GM19468 (cell line): ENCODE measurements at regions not wholly inside any gene's neighbourhood (a gene's known extent, or its start where the extent isn't known, plus 50 kb on each side); places are given as distances from the start of the nearest gene placed in this dataset.

Source experiments
- ATAC-seq: cut with Tn5 transposase; IDR thresholded peaks from one replicate; pipeline ENCODE4 v1.9.1; 2021; ENCODE audit warnings: mild to moderate bottlenecking, moderate library complexity, moderate number of reproducible peaks; ENCODE audit not compliant: unreplicated experiment; ENCODE audit errors: extremely low read depth

DNA sequence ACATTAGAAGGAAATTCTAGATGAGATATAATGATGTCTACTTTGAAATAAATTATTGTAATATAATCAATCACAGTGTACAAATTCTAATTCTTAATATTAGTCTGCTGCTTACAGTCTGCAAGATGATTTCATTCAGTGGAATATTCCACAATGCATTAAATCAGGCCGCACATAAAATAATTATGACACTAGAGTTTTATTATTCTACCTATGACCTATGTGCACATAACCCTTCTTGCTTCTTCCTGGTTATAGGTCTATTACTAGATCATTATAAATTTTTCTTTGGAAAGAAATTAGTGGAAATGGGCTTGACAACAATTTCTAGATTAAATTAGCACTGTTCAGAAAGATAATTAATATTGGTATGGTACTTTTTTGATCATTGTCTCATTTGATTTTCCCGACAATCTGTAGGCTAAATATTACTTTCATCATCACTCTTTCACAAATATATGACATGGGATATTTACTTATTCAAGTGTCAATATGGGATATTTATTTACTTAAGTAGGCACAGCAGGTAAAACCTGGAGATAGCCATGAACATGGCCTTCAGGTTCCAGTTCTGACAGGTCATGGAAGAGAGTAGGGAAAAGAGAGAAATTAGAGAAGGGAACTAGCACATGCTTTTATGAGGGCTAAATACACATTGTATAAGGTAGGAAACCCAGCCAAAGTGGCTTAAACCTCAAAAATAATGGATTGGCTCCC is 476.4 kb downstream of the TOX3 start:
- no peak for ATAC-seq

DNA sequence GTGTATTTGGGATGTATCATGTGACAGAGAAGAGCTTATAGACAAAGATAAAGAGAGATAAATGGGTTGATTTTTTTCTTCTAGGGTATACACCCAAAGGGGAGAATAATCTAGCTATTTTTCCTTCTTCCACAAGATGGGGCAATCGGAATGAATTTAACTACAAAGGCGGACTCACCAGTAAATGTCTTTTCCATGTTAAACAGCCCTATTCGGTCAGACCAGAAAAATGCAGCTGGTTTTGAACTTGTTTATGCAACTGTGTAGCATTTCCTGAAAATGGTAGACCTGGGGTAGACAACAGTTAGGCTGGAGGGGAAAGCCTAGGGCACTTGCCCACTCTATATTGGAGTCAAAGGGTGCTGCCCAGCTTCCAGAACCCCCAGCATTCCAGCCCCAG is 477.1 kb downstream of the TOX3 start:
- no peak for ATAC-seq

DNA sequence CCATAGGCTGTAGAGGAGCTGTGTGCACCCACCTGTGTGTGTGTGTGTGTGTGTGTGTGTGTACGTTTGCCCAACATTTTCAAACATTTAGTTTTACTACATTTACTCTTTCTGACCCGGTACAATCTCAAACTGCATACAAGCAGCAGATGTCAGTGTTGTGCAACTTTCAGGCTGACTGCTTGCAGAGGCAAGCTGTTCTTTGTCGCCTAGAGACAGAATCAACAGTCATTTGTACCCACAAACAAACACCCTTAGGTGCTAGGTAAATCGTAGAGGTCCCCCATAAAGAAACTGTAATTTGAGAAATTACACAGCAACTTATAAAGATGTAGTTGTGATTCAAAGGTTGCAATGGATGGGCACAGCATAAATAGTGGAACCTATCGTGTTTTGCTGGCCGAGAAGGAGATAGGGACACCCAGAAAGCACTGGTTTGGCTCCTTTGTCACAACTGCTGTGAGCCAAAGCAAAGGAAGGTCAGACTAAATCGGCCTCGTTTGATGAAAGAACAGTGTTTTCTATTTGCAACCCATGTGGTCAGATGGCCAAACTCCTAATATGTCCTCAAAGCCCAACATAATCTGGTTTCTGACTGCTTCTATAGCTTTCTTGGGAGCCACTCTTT is 478.4 kb downstream of the TOX3 start:
- no peak for ATAC-seq

DNA sequence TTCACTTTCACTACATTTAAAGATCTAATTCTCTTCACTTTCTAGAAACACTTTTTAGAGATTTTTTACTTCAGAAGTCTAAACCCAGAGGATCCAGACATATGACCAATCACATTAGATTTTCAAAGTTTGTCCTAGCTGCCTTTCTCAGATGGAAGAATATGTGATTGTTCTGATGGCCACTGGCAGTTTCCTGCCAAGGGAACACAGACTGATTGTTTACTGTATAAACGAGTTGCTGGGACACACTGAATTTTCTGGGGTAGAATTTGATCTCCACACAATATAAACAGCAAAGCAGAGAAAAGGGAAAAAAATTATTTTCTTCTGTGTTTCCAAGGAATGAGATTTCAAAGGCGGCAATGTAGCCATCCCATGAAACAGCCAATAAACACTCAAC is 480.0 kb downstream of the TOX3 start:
- no peak for ATAC-seq

DNA sequence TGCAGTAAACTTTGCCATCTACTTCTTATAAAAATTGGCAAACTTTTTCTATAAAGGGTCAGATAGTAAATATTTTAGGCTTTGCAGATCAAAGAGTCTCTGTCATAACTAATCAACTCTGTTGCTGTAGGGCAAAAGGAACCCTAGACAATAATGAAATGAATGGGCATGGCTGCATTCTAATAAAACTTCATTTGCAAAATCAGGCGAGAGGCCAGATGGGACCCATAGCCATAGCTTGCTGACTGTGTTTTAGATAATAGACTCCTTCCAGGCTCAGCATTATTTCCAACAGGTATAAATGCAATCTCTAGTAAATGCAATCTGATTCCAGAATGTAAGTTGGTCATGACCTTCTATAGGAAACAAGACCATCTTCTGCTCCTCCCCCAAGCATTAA is 490.7 kb downstream of the TOX3 start:
- ATAC-seq, result no peak

DNA sequence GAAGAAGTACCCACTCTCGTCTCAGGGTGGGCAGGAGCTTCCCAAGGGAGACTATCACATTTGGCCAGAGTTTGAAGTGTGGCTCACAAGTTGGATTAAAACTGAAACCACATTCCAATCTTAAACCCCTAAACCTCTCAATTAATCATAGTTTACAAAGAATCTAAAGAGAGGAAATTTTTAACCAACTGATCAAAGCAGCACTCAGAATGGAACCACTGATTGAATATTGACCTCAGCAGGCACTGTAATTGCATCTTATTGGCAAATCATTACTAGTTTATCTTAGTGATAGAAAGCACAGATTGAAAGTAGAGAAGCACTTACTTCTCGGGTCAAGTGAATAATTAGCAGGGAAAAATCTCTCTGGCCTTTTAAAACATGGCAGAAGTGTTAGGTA is 491.6 kb downstream of the TOX3 start:
- ATAC-seq, result no peak

DNA sequence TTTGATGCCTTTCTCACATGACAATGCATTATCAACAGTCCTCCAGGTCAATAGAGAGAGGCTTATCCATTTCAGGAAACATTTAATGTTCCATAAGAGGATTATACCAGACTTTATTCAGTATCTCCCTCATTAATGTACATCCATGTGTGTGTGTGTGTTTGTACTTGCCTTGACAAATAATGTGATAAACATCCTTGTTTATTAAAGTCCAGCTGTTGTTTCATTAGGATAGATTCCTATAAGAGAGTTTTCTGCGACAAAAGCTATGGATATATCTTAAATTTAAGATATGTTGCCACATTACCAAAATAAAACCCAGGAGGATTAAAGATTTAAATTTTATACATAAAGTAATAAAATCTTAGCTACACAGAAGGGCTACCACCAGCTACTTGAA is 492.6 kb downstream of the TOX3 start:
- ATAC-seq, result no peak

DNA sequence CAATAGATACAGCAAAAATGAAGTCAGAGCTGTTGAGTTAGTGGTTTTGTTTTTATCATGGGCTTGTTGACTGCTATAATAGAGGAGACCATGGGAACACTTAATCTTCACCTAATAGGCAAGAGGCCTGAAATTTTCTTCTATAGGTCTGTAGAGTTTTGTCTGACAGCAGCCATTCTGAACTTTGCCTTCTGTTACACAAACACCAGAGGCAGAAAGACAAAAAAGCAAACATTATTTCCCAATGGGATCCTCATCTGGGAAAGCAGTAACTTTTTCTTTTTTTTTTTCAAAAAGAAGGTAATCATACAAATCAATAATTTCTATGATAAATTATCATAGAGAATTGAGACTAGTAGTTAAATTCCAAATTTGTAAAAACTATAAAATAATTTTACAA is 494.1 kb downstream of the TOX3 start:
- ATAC-seq, result no peak

DNA sequence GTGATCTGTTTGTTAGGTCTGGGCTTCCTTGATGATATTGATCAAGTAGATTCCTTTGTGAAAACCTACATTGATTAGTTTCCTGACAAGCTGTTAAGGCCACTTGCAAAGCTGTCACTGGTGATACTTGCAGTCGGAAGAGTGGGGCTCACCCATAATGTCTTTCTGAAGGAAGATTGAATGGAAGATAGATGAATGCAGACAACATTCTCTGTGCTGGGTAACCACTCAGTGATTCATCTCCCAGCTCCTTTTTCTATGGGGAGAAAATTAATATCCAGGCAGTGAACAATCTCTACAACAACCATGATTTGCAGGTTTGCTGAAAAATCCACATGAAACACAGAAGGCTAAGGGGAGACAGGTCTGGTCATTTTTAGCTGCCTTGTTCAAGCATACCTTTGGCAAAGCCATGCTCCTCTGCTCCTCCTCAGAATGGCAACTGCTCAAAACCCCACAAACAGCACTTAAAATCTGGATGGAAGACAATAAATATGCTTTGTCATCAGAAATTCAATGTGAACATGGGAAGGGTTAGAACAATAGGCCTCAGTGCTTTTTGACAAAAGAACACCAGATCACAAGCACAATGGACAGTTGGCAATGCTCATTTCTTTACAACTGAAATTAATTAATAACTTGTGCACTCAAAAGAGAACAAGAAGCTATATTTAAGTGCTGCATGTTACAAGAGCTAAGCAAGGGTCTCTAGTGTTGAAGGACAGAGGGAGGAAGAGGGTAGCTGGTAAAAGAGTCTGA is 495.4 kb downstream of the TOX3 start:
- ATAC-seq, result no peak

DNA sequence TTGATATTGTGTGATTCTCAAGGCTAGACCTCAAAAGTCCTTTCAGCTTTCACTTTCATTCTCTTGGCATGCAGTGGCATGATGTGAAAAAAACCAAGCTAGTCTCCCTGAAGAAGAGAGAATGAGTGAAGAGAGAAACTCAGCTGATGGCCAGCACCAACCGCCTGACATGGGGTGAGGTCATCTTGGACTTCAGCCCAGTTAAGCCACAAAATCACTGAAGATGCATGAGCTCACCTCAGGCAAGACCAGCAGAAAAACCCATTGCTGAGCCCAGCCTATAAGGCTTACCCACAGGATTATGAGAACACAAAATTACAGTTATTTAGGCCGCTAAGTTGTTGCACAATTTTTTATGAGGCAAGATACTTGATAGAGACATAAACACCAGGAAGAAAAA is 496.5 kb downstream of the TOX3 start:
- no peak for ATAC-seq

DNA sequence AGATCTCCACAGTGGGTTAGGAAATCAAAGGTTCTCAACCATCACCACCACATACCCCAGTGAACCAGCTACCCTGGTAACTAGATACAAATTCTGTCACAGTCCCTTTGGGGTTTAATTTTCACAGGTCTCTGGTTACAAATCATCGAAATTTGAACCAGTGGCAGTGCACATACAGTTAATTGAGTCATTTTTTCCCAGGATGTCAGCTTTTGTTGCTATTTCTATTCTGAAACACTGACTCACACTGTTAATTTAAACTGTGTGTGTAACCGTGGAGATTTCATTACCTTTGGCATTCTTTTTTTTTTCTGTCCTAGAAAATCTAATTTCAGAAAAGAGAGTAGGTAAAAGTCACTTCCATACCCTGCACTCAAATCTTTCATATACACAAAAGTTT is 511.5 kb downstream of the TOX3 start:
- no peak for ATAC-seq

DNA sequence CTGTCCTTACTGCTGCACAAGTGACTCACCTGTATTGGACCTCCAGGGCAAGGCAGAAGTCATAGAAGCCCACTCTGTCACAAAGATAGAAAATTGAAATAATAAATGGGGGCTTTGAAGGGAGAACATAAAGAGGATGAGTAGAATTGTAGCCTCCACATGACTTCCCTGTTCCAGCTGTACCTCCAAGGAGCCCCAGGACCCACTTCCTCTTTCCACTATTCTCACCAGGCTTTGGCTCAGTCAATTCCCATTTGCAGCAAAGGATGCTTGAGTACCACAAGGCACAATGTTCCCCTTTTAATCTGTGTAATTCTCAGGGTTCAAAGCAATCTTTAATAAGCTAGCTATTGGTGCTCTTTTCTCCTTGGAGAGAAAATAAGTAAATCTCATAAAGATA is 512.1 kb downstream of the TOX3 start:
- no peak for ATAC-seq

DNA sequence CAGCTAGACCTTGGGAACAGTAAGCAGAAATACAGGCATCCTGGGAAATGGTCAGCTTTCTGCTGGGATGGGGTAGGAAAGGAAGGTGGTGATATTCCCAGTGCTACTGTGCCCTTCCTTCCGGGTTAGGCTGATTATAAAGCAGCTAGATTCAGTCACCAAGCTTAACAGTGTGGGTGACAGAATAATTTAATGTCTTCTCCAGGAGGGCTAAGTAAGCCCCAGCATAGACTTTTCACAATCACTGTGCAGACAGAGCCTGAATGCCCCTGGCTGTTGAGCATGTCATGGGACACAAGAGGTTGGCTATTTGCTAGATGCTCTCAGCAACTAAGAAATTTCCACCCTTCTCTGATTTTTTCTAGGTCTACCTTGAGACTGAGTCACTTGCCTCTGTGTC is 513.0 kb downstream of the TOX3 start:
- no peak for ATAC-seq

DNA sequence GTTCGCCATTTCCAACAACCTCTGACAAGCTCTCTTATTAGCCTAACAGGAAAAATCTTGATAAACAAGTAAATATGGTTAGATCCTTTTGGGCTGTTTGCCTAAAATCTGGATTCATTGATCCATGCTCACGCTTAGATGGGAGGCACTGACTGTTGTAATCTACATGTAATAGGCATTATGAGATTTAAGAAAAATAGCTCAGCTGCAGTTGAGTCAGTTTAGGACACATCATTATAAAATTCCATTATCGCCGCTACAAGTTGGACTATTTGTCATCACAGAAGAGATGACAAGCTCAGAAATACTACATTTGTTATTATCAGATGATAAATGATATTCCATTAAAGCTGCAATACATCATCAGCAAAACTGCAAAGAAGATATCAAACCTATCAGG is 524.0 kb downstream of the TOX3 start:
- ATAC-seq, result no peak

DNA sequence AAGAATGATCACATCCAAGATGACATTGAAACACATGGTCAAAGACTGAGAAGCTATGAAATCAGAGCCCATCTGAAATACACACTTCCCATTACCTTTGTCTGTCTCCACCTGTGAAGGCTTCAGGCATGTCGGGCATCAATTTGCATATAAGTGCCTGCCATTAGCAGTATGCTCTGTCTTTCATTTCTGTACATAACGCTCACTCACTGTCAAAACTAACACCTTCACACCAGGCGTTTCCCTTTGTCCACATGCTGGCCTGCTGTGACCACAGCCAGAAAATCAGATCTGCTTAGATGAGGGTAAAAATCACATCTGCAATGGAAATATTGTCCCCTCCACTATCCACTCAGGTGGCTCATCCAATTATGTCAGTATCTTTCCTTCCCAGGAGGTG is 524.8 kb downstream of the TOX3 start:
- no peak for ATAC-seq

DNA sequence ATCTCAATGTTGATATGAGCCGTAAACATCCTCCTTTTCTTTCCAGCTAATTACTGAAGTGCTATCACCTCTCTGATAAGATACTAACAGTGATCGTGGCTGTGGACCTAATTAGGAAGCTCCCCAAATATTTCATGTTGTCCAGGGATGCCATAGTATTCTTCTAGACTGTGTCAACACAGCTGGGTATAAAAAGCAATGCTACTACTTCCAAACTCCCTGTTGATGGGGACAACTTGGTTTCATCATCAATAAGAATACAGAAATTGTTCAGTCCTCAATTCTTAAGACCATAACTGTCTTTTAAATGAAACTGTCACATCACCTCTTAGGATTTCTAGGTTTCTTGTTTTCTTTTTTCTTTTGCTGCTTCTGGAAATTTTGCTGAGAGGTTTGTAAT is 530.6 kb downstream of the TOX3 start:
- no peak for ATAC-seq

DNA sequence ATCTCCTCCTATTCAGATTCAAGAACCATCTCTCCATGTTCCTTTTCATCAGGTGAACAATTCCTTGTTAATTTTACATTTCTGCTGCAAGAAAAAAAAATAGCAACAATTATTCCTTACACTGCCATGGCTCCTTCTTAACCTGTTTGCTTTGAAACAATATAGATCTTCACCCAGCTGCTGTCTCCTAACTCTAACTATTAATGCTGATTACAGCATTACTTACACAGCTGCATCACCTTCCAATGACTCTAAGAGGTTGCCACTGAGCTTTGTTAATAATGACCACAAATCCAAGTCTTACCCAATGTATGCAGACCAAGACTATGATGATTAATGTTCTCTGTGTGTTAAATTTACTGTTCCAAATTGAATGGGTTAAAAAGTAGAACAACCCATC is 541.4 kb downstream of the TOX3 start:
- ATAC-seq, result no peak

DNA sequence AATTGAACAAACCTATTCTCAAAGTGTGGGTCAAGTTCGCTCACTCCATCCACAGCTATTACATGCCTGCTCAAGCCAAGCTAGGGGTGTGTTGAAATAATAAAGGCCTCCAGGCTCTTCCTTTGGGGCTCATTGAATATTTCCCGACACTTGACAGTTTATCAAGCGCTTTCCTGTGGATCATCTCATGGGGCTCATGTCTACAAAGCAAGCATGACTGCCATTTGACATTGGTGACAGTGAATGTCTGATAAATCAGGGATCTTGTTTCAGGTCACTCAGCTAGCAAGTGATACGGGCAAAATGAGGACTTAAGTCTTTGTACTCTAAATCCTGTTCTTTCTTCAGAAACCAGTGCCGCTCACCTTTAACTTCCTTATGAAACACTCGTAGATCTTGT is 542.6 kb downstream of the TOX3 start:
- ATAC-seq, result no peak

DNA sequence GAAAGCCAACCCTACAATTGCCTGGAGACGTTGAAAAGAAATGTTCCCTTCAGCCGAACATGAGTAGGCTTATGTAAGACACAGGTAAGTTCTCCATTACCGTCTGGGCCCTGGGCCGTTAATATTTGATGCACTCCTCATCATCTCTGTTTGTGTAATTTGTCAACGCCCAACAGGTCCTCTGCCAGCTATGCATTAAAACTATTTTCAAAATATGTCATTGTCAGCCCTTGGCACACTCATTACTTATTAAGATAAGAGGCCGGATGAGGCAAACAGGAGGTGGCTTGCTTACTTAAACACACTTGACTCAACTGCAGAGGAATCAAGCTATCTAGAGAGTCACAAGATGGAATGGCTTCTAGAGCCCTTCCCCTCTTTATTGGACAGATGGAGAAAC is 544.9 kb downstream of the TOX3 start:
- no peak for ATAC-seq

DNA sequence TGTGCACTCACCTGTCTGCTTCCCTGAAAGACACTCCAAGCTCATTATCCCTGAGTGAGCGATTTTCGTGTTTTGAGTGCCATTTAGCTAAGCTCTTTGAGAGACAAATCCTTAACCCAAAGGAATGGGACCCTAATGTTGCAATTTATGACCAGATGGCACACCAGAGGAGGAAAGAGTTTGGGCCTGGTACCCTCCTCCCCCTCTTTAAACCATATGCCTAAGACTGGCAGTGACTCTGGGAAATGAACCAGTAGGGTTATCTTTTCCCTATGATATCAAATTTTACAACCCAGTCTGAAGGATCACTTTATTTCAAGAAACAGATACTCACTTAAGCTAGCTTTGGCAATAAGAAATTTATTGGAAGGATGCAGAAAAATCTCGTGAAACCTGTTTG is 550.4 kb downstream of the TOX3 start:
- no peak for ATAC-seq

DNA sequence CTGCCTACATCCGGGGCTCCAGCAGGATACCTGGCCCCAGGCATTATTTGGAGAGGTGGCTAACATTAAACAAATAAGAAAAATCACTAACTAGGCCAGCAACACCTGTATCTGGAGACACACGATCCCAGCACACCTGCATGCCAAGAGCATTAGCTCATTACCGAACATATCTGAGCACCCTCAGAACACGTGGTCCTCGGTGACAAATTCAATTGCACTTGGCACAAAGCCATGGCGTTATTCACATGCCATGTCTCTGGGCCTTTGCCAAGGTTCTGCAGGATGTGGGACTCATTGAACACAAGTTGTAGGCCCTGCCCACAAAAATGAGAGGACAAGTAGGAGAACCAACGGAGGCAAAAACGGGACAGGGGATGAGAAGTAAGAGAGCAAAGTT is 552.3 kb downstream of the TOX3 start:
- ATAC-seq, result no peak
